H9 (cell line): ENCODE measurements at regions not wholly inside any gene's neighbourhood (a gene's known extent, or its start where the extent isn't known, plus 50 kb on each side); places are given as distances from the start of the nearest gene placed in this dataset.
"Not testable (repeated sequence)": the region's sequence is repeated elsewhere in the genome, so short reads cannot be mapped to it uniquely, and the experiment has no call there.

ENCODE experiments used
- DNase-seq: peaks from one replicate; pipeline ENCODE4 v3.0.0-alpha.2; 2017
- H2AFZ ChIP-seq: one replicate; pipeline ENCODE4 v1.6.1; 2013; ENCODE audit warnings: mild to moderate bottlenecking, low read length, control low read depth, moderate library complexity
- H2AK5ac ChIP-seq: 2 replicates; pipeline ENCODE4 v1.6.1; 2013; ENCODE audit warnings: low read length, control low read depth, mixed read lengths; ENCODE audit not compliant: insufficient read length
- H2BK120ac ChIP-seq: one replicate; pipeline ENCODE4 v1.6.1; 2013; ENCODE audit warnings: low read depth, mild to moderate bottlenecking, low read length, control low read depth, inconsistent platforms; ENCODE audit not compliant: poor library complexity, severe bottlenecking
- H2BK12ac ChIP-seq: 2 replicates; pipeline ENCODE4 v1.6.1; 2013; ENCODE audit warnings: low read length, control low read depth, mixed read lengths, low read depth; ENCODE audit not compliant: insufficient read length
- H2BK15ac ChIP-seq: 2 replicates; pipeline ENCODE4 v1.6.1; 2013; ENCODE audit warnings: low read depth, low read length, control low read depth
- H2BK20ac ChIP-seq: one replicate; pipeline ENCODE4 v1.6.1; 2013; ENCODE audit warnings: low read depth, mild to moderate bottlenecking, low read length, control low read depth, inconsistent platforms; ENCODE audit not compliant: poor library complexity, severe bottlenecking
- H2BK5ac ChIP-seq: 2 replicates; pipeline ENCODE4 v1.6.1; 2013; ENCODE audit warnings: low read length, control low read depth, mixed read lengths; ENCODE audit not compliant: insufficient read length
- H3K14ac ChIP-seq: 2 replicates; pipeline ENCODE4 v1.6.1; 2013; ENCODE audit warnings: low read length, control low read depth; ENCODE audit not compliant: insufficient read depth
- H3K18ac ChIP-seq: 2 replicates; pipeline ENCODE4 v1.6.1; 2013; ENCODE audit warnings: low read depth, mild to moderate bottlenecking, mixed read lengths, low read length, control low read depth; ENCODE audit not compliant: insufficient read length
- H3K23ac ChIP-seq: 2 replicates; pipeline ENCODE4 v1.6.1; 2013; ENCODE audit warnings: low read length, control low read depth, mixed read lengths, low read depth; ENCODE audit not compliant: insufficient read length
- H3K23me2 ChIP-seq: 2 replicates; pipeline ENCODE4 v1.6.1; 2013; ENCODE audit warnings: low read depth, mild to moderate bottlenecking, mixed read lengths, low read length, control low read depth; ENCODE audit not compliant: insufficient read length, poor library complexity, severe bottlenecking
- H3K27ac ChIP-seq: 2 replicates; pipeline ENCODE4 v1.5.1; 2013; ENCODE audit warnings: low read length, control low read depth, mixed read lengths, low read depth; ENCODE audit not compliant: insufficient read length
- H3K27me3 ChIP-seq: 2 replicates; pipeline ENCODE4 v1.6.1; 2013; ENCODE audit warnings: low read length, control low read depth, inconsistent platforms; ENCODE audit not compliant: insufficient read depth
- H3K4ac ChIP-seq: 2 replicates; pipeline ENCODE4 v1.6.1; 2013; ENCODE audit warnings: low read depth, mild to moderate bottlenecking, control low read depth, inconsistent platforms, low read length, moderate library complexity
- H3K4me1 ChIP-seq: 2 replicates; pipeline ENCODE4 v1.6.1; 2013; ENCODE audit warnings: low read length, control low read depth, inconsistent platforms; ENCODE audit not compliant: insufficient read depth
- H3K4me2 ChIP-seq: 2 replicates; pipeline ENCODE4 v1.6.1; 2013; ENCODE audit warnings: low read length, control low read depth, mixed read lengths; ENCODE audit not compliant: insufficient read length, insufficient read depth
- H3K56ac ChIP-seq: 2 replicates; pipeline ENCODE4 v1.6.1; 2013; ENCODE audit warnings: low read depth, mild to moderate bottlenecking, mixed read lengths, low read length, control low read depth; ENCODE audit not compliant: insufficient read length
- H3K79me1 ChIP-seq: 2 replicates; pipeline ENCODE4 v1.6.1; 2013; ENCODE audit warnings: low read depth, mild to moderate bottlenecking, moderate library complexity, low read length, control low read depth, inconsistent platforms; ENCODE audit not compliant: insufficient read depth, poor library complexity, severe bottlenecking
- H3K79me2 ChIP-seq: 2 replicates; pipeline ENCODE4 v1.6.1; 2013; ENCODE audit warnings: low read length, control low read depth, inconsistent platforms; ENCODE audit not compliant: insufficient read depth
- H3K9ac ChIP-seq: 2 replicates; pipeline ENCODE4 v1.6.1; 2013; ENCODE audit warnings: low read length, control low read depth, mixed read lengths; ENCODE audit not compliant: insufficient read length; ENCODE audit errors: extremely low read depth
- H3K9me3 ChIP-seq: one replicate; pipeline ENCODE4 v1.6.1; 2013; ENCODE audit warnings: low read depth, low read length, inconsistent platforms; ENCODE audit not compliant: control insufficient read depth
- H3T11ph ChIP-seq: one replicate; pipeline ENCODE4 v1.6.1; 2013; ENCODE audit warnings: mild to moderate bottlenecking, low read length, control low read depth, inconsistent platforms
- H4K20me1 ChIP-seq: one replicate; pipeline ENCODE4 v1.6.1; 2013; ENCODE audit not compliant: control insufficient read depth, insufficient read length, insufficient read depth
- H4K5ac ChIP-seq: 2 replicates; pipeline ENCODE4 v1.6.1; 2013; ENCODE audit warnings: low read depth, mild to moderate bottlenecking, mixed read lengths, low read length, control low read depth; ENCODE audit not compliant: insufficient read length
- H4K8ac ChIP-seq: replicated peaks from 2 replicates; pipeline ENCODE4 v1.6.1; 2013; ENCODE audit warnings: low read length, control low read depth, mixed read lengths, low read depth; ENCODE audit not compliant: insufficient read length
- H4K91ac ChIP-seq: 2 replicates; pipeline ENCODE4 v1.6.1; 2013; ENCODE audit warnings: low read depth, mild to moderate bottlenecking, moderate library complexity, mixed read lengths, low read length, control low read depth; ENCODE audit not compliant: insufficient read length
- H3K27ac Mint-ChIP-seq, 3 experiments: 2 replicates in 2 of 3; 3 replicates in 1 of 3; pipeline ENCODE4 v1.8.0; 2020 to 2021; ENCODE audit warnings: mixed read lengths in 3 of 3, mild to moderate bottlenecking in 1 of 3, moderate library complexity in 1 of 3
- H3K27me3 Mint-ChIP-seq: 2 replicates; pipeline ENCODE4 v1.8.0; 2021; ENCODE audit warnings: low read depth, mild to moderate bottlenecking, moderate library complexity, mixed read lengths
- H3K36me3 Mint-ChIP-seq, 3 experiments: 2 replicates in 2 of 3; 3 replicates in 1 of 3; pipeline ENCODE4 v1.8.0; 2020 to 2021; ENCODE audit warnings: low read depth in 3 of 3, mixed read lengths in 3 of 3; ENCODE audit not compliant: insufficient read depth in 1 of 3
- H3K4me1 Mint-ChIP-seq, 2 experiments: 2 replicates each; pipeline ENCODE4 v1.8.0; 2020; ENCODE audit warnings: mixed read lengths in 2 of 2
- H3K4me3 Mint-ChIP-seq, 2 experiments: 2 replicates in 1 of 2; 3 replicates in 1 of 2; pipeline ENCODE4 v1.8.0; 2020 to 2021; ENCODE audit warnings: mild to moderate bottlenecking in 2 of 2, mixed read lengths in 2 of 2, moderate library complexity in 1 of 2
- H3K9me3 Mint-ChIP-seq, 2 experiments: 2 replicates in 1 of 2; 3 replicates in 1 of 2; pipeline ENCODE4 v1.8.0; 2020; ENCODE audit warnings: mild to moderate bottlenecking in 2 of 2, mixed read lengths in 2 of 2, moderate library complexity in 1 of 2
- CTCF ChIP-seq: fragments of 200-600 bp; sonication (generic); conservative IDR thresholded peaks from 3 replicates; pipeline ENCODE4 v1.8.0; 2021; ENCODE audit warnings: antibody characterized with exemption, mild to moderate bottlenecking
- WGBS: extraction: QIAGEN DNeasy Blood & Tissue Kit; methylation state at CpG from one replicate; pipeline ENCODE4 v1.1.7; 2013; ENCODE audit warnings: missing lambda C conversion rate, low lambda C conversion rate, mixed read lengths; ENCODE audit not compliant: insufficient read length; ENCODE audit errors: extremely low coverage; 5-methylcytosine and 5-hydroxymethylcytosine counted together

GRCh38 chrX:1020634-1021166 lies 191.7 kb downstream of the CRLF2 start:
- H2BK15ac ChIP-seq = no peak overlapping the region
- H3K36me3 Mint-ChIP-seq = no peaks in the 10 kb centered on the region; a peak in 2 of 7 replicates
- H3K9ac ChIP-seq = no peak overlapping the region
- peaks cover 6% of the 10 kb centered on the region for H3K9me3 ChIP-seq
- H3K4me1 ChIP-seq = no peaks in the 10 kb centered on the region
- H3K56ac ChIP-seq = no peak overlapping the region
- H4K20me1 ChIP-seq = no peaks in the 10 kb centered on the region
- no peaks in the 10 kb centered on the region for H3K79me1 ChIP-seq
- H3K18ac ChIP-seq = no peak overlapping the region
- H3K4ac ChIP-seq = no peak overlapping the region
- peaks cover 7 to 10% of the 10 kb centered on the region in 2 experiments; a peak in 3 of 4 replicates for H3K4me1 Mint-ChIP-seq
- H3K27ac ChIP-seq = no peak overlapping the region
- H3K14ac ChIP-seq = no peak overlapping the region
- H3T11ph ChIP-seq = no peak overlapping the region
- no peaks in the 10 kb centered on the region for H3K27me3 ChIP-seq
- H4K8ac ChIP-seq = no peak overlapping the region
- no peak overlapping the region for H3K4me2 ChIP-seq
- WGBS = no CpG with 5 or more reads among the region's 3 CpGs
- H4K91ac ChIP-seq = no peak overlapping the region
- no peak for DNase-seq
- H2BK12ac ChIP-seq = no peak overlapping the region
- peaks cover 0 to 7% of the 10 kb centered on the region in 2 experiments; a peak in 1 of 5 replicates for H3K9me3 Mint-ChIP-seq
- H4K5ac ChIP-seq = no peak overlapping the region
- no peak overlapping the region for H3K23ac ChIP-seq
- H3K27me3 Mint-ChIP-seq = no peaks in the 10 kb centered on the region; the same call in 1 of the 2 replicates
- H3K27ac Mint-ChIP-seq = no peak overlapping the region
- H2AK5ac ChIP-seq = no peak overlapping the region
- H3K23me2 ChIP-seq = no peaks in the 10 kb centered on the region
- H2AFZ ChIP-seq = no peak overlapping the region
- TF ChIP-seq CTCF = no peak
- H2BK20ac ChIP-seq = no peak overlapping the region
- H2BK5ac ChIP-seq = no peak overlapping the region
- H3K4me3 Mint-ChIP-seq = no peak overlapping the region
- H2BK120ac ChIP-seq = no peak overlapping the region
- no peaks in the 10 kb centered on the region for H3K79me2 ChIP-seq

- not testable (repeated sequence) for H4K5ac ChIP-seq, H3K27me3 Mint-ChIP-seq, H3K36me3 Mint-ChIP-seq, H4K20me1 ChIP-seq, H4K91ac ChIP-seq, H2BK12ac ChIP-seq, H3K9me3 Mint-ChIP-seq, H3K23ac ChIP-seq, H3K4me3 Mint-ChIP-seq, H2BK5ac ChIP-seq, H3K4me1 ChIP-seq, H2BK15ac ChIP-seq, H3K9me3 ChIP-seq, H3K9ac ChIP-seq, H2BK20ac ChIP-seq, H4K8ac ChIP-seq, H3K4ac ChIP-seq, H3K14ac ChIP-seq, H3K23me2 ChIP-seq, H3K79me1 ChIP-seq, H3T11ph ChIP-seq, H2AFZ ChIP-seq, H3K79me2 ChIP-seq, H3K27me3 ChIP-seq, H3K27ac ChIP-seq, H3K4me1 Mint-ChIP-seq, H2BK120ac ChIP-seq, H3K18ac ChIP-seq, DNase-seq, H3K56ac ChIP-seq, H2AK5ac ChIP-seq, H3K4me2 ChIP-seq
- H3K27ac Mint-ChIP-seq = peak overlapping the region in 1 of 3 experiments; percentile 52; a peak in 1 of 7 replicates
- WGBS = no CpG with 5 or more reads among the region's 15 CpGs
Observed at GRCh38 chrX:1016926-1017325, 195.5 kb downstream of the CRLF2 start.
